ENCODE measurements at regions not wholly inside any gene's neighbourhood (a gene's known extent, or its start where the extent isn't known, plus 50 kb on each side); places are given as distances from the start of the nearest gene placed in this dataset.
"Not testable (repeated sequence)": the region's sequence is repeated elsewhere in the genome, so short reads cannot be mapped to it uniquely, and the experiment has no call there.

- Histone ChIP-seq H3K9me3 (no peaks in the 10 kb centered on the region), H3K36me3 (no peaks in the 10 kb centered on the region), H3K4me3 (no peak overlapping the region), H3K27ac (no peak overlapping the region), H3K4me1 (no peaks in the 10 kb centered on the region), H3K27me3 (no peaks in the 10 kb centered on the region)
- TF ChIP-seq CTCF (IDR thresholded peaks at IDR 0.05): no peak
- DNase-seq (ENCODE audit: low spot score): no peak
These were observed 128.2 kb downstream of the ZNF280B start for GRCh38 chr22:22380098-22381030.

GRCh38 chr22:22381292-22381691, 127.2 kb downstream of the ZNF280B start:
- not testable (repeated sequence) for DNase-seq (ENCODE audit: low spot score); H3K36me3 ChIP-seq; H3K4me3 ChIP-seq; H3K9me3 ChIP-seq; H3K27ac ChIP-seq; H3K27me3 ChIP-seq; H3K4me1 ChIP-seq

- no peak for DNase-seq (ENCODE audit: low spot score)
- H3K4me3 ChIP-seq: no peak overlapping the region
- no peaks in the 10 kb centered on the region for H3K27me3 ChIP-seq
- no peaks in the 10 kb centered on the region for H3K4me1 ChIP-seq
- H3K36me3 ChIP-seq: no peaks in the 10 kb centered on the region
- H3K27ac ChIP-seq: no peak overlapping the region
- no peak for TF ChIP-seq CTCF (IDR thresholded peaks at IDR 0.05)
- no peaks in the 10 kb centered on the region for H3K9me3 ChIP-seq
These were observed 124.3 kb downstream of the ZNF280B start for GRCh38 chr22:22384267-22384666.

- H3K27ac ChIP-seq: no peak overlapping the region
- H3K4me3 ChIP-seq: no peak overlapping the region
- no peaks in the 10 kb centered on the region for H3K36me3 ChIP-seq
- H3K27me3 ChIP-seq: no peaks in the 10 kb centered on the region
- no peak for TF ChIP-seq CTCF (IDR thresholded peaks at IDR 0.05)
- no peak for DNase-seq (ENCODE audit: low spot score)
- H3K4me1 ChIP-seq: no peaks in the 10 kb centered on the region
- H3K9me3 ChIP-seq: no peaks in the 10 kb centered on the region
These were observed 123.8 kb downstream of the ZNF280B start for GRCh38 chr22:22384668-22385244.

DNA sequence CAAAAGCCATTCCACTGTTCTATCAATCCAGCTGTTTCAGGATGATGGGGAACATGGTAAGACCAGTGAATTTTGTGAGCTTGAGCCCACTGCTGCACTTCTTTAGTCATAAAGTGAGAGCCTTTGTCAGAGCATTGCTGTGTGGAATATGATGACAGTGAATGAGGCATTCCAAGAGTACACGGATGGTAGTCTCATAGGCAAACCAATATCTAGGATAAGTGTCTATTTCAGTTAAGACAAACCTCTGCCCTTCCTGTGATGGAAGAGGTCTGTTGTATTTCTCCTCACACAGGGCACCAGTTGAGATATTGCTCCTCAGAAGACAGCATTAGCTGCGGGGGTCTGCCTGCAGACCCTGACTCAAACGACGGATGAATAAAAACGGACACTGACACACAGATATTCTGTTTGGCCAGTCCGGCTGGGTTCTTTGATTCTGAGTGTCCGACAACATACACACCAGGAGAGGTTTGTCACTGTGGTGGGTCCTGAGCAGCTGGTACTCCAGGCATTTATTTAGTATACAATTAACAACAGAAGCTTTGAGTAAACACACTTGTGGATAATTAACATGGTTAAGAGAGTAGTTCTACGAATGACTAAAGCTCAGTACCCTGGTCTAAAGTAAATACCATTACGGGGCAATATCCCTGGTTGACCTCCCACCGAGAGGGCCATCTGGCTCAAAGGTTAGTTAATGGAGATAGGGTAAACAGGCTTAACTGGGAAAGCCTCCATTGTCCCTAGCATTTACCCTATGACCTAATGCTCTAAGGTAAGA, 121.7 kb downstream of the ZNF280B start:
- no peak for TF ChIP-seq CTCF (IDR thresholded peaks at IDR 0.05)
- Histone ChIP-seq H3K4me1 (no peaks in the 10 kb centered on the region), H3K27ac (no peak overlapping the region), H3K4me3 (no peak overlapping the region), H3K27me3 (no peaks in the 10 kb centered on the region), H3K9me3 (no peaks in the 10 kb centered on the region), H3K36me3 (no peaks in the 10 kb centered on the region)
- DNase-seq (ENCODE audit: low spot score): no peak

- H3K27ac ChIP-seq: no peak overlapping the region
- H3K36me3 ChIP-seq: no peaks in the 10 kb centered on the region
- H3K27me3 ChIP-seq: no peaks in the 10 kb centered on the region
- H3K9me3 ChIP-seq: no peaks in the 10 kb centered on the region
- no peak for TF ChIP-seq CTCF (IDR thresholded peaks at IDR 0.05)
- no peaks in the 10 kb centered on the region for H3K4me1 ChIP-seq
- no peak overlapping the region for H3K4me3 ChIP-seq
- DNase-seq (ENCODE audit: low spot score): no peak
These were observed 121.2 kb downstream of the ZNF280B start for GRCh38 chr22:22387386-22387736.
